Keratinocyte (primary cell): ENCODE measurements at regions not wholly inside any gene's neighbourhood (a gene's known extent, or its start where the extent isn't known, plus 50 kb on each side); places are given as distances from the start of the nearest gene placed in this dataset.
"Not testable (repeated sequence)": the region's sequence is repeated elsewhere in the genome, so short reads cannot be mapped to it uniquely, and the experiment has no call there.

Experiments used
- DNase-seq: peaks from one replicate; pipeline ENCODE4 v3.0.0-alpha.2; 2011; ENCODE audit warnings: low read depth, missing footprints, low spot score
- FAIRE-seq: peaks from 2 replicates; lab custom pipeline; 2011; peaks lifted over from hg19 to GRCh38; lab: Jason Lieb, UNC
- H2AFZ ChIP-seq: 2 replicates; pipeline ENCODE4 v1.6.0; 2012; ENCODE audit warnings: low read length, control low read depth, inconsistent platforms; ENCODE audit not compliant: control insufficient read depth
- H3K27ac ChIP-seq: 2 replicates; pipeline ENCODE4 v1.5.1; 2011; ENCODE audit warnings: low read length; ENCODE audit not compliant: control insufficient read depth, insufficient read depth
- H3K27me3 ChIP-seq: 3 replicates; pipeline ENCODE4 v1.6.0; 2011; ENCODE audit warnings: low read length; ENCODE audit not compliant: control insufficient read depth, insufficient read depth; ENCODE audit errors: extremely low read depth
- H3K36me3 ChIP-seq, 2 experiments: 2 replicates in 1 of 2; 3 replicates in 1 of 2; pipeline ENCODE4 v1.5.1; 2011; ENCODE audit warnings: low read length in 2 of 2, mild to moderate bottlenecking in 1 of 2; ENCODE audit not compliant: control insufficient read depth in 2 of 2, insufficient read depth in 2 of 2; ENCODE audit errors: extremely low read depth in 1 of 2
- H3K4me1 ChIP-seq: 3 replicates; pipeline ENCODE4 v1.5.1; 2011; ENCODE audit warnings: low read length; ENCODE audit not compliant: control insufficient read depth, insufficient read depth; ENCODE audit errors: extremely low read depth
- H3K4me2 ChIP-seq: 3 replicates; pipeline ENCODE4 v1.6.0; 2011; ENCODE audit warnings: low read depth, low read length; ENCODE audit not compliant: control insufficient read depth, insufficient read depth; ENCODE audit errors: extremely low read depth
- H3K4me3 ChIP-seq, 3 experiments: fragments of 200-600 bp in 1 of 3; sonication (generic) in 1 of 3; 2 replicates in 2 of 3; 3 replicates in 1 of 3; pipeline ENCODE4 v1.5.1; 2011 to 2016; ENCODE audit warnings: low read length in 3 of 3, mild to moderate bottlenecking in 3 of 3, control low read depth in 2 of 3, inconsistent platforms in 1 of 3, low read depth in 1 of 3, mixed read lengths in 1 of 3, mixed run types in 1 of 3, moderate library complexity in 1 of 3; ENCODE audit not compliant: control insufficient read depth in 2 of 3, insufficient read depth in 2 of 3; ENCODE audit errors: extremely low read depth in 1 of 3
- H3K79me2 ChIP-seq: 2 replicates; pipeline ENCODE4 v1.6.0; 2012; ENCODE audit warnings: low read length; ENCODE audit not compliant: control insufficient read depth, insufficient read depth
- H3K9ac ChIP-seq: 3 replicates; pipeline ENCODE4 v1.6.0; 2011; ENCODE audit warnings: low read length; ENCODE audit not compliant: control insufficient read depth, insufficient read depth; ENCODE audit errors: extremely low read depth
- H3K9me1 ChIP-seq: 3 replicates; pipeline ENCODE4 v1.6.0; 2011; ENCODE audit warnings: low read length; ENCODE audit not compliant: control insufficient read depth, insufficient read depth; ENCODE audit errors: extremely low read depth
- H3K9me3 ChIP-seq: 2 replicates; pipeline ENCODE4 v1.5.1; 2012; ENCODE audit warnings: low read depth, low read length; ENCODE audit not compliant: control insufficient read depth
- H4K20me1 ChIP-seq: 3 replicates; pipeline ENCODE4 v1.6.0; 2011; ENCODE audit warnings: low read length; ENCODE audit not compliant: control insufficient read depth, insufficient read depth; ENCODE audit errors: extremely low read depth
- CTCF ChIP-seq, 3 experiments: IDR thresholded peaks in 1 of 3; conservative IDR thresholded peaks in 1 of 3; optimal IDR thresholded peaks in 1 of 3; 2 replicates in 2 of 3; 3 replicates in 1 of 3; pipeline versions ENCODE3 to v1.5.1; 2011; ENCODE audit warnings: low read length in 3 of 3, mild to moderate bottlenecking in 3 of 3, moderate library complexity in 2 of 3, control low read depth in 1 of 3, inconsistent platforms in 1 of 3; ENCODE audit not compliant: insufficient read depth in 2 of 3; ENCODE audit errors: extremely low read depth in 1 of 3
- EZH2 ChIP-seq: IDR thresholded peaks from one replicate; pipeline ENCODE4 v1.6.1; 2012; ENCODE audit warnings: inconsistent platforms, mild to moderate bottlenecking, low read length, moderate library complexity
- dilution Hi-C: fragments of 300-500 bp; cut with MboI; formaldehyde crosslinking; loops from one replicate; pipeline ENCODE4 v1.7.0; 2020; ENCODE audit warnings: low sequenced_read_pairs; ENCODE audit not compliant: extremely low pct_ligation_motif_present

- dilution Hi-C loops: no loop called here
- Histone ChIP-seq H3K36me3 (no peaks in the 10 kb centered on the region), H3K9ac (no peak overlapping the region), H4K20me1 (no peaks in the 10 kb centered on the region), H3K27me3 (no peaks in the 10 kb centered on the region), H3K4me1 (peaks cover 5% of the 10 kb centered on the region), H3K4me3 (no peak overlapping the region), H3K79me2 (no peaks in the 10 kb centered on the region), H3K4me2 (peak overlapping the region; percentile 15), H3K9me3 (no peaks in the 10 kb centered on the region), H3K9me1 (no peaks in the 10 kb centered on the region), H3K27ac (no peak overlapping the region), H2AFZ (no peak overlapping the region)
- FAIRE-seq: no peak
- DNase-seq: no peak
- TF ChIP-seq CTCF (optimal IDR thresholded peaks at IDR 0.05 in 1 of 3, IDR thresholded peaks at IDR 0.05 in 1 of 3, conservative IDR thresholded peaks at IDR 0.05 in 1 of 3; ENCODE audit: extremely low read depth in 1 of 3, insufficient read depth in 2 of 3, low read length in 3 of 3) (no peak), EZH2 (no peak)
Measured at GRCh38 chr18:76604108-76604934, 109.3 kb upstream of the ZNF516 start.

- no peak overlapping the region for H3K4me2 ChIP-seq
- H3K9me3 ChIP-seq: no peaks in the 10 kb centered on the region
- dilution Hi-C loops: no loop called here
- TF ChIP-seq CTCF (optimal IDR thresholded peaks at IDR 0.05 in 1 of 3, IDR thresholded peaks at IDR 0.05 in 1 of 3, conservative IDR thresholded peaks at IDR 0.05 in 1 of 3; ENCODE audit: extremely low read depth in 1 of 3, insufficient read depth in 2 of 3, low read length in 3 of 3) (no peak), EZH2 (no peak)
- no peak overlapping the region for H3K9ac ChIP-seq
- no peaks in the 10 kb centered on the region for H3K9me1 ChIP-seq
- no peak overlapping the region for H3K4me3 ChIP-seq
- no peaks in the 10 kb centered on the region for H3K79me2 ChIP-seq
- DNase-seq (no peak), FAIRE-seq (no peak)
- H3K27me3 ChIP-seq: no peaks in the 10 kb centered on the region
- peaks cover 5% of the 10 kb centered on the region for H3K4me1 ChIP-seq
- H4K20me1 ChIP-seq: no peaks in the 10 kb centered on the region
- H3K36me3 ChIP-seq: no peaks in the 10 kb centered on the region
- no peak overlapping the region for H2AFZ ChIP-seq
- H3K27ac ChIP-seq: no peak overlapping the region
Measured at GRCh38 chr18:76602191-76602590, 107.1 kb upstream of the ZNF516 start.

- DNase-seq, H3K79me2 ChIP-seq, H3K4me2 ChIP-seq, H4K20me1 ChIP-seq, H3K27me3 ChIP-seq, H3K27ac ChIP-seq, FAIRE-seq, H3K36me3 ChIP-seq, H2AFZ ChIP-seq, dilution Hi-C loops, H3K4me3 ChIP-seq, H3K9me3 ChIP-seq, H3K9me1 ChIP-seq, H3K4me1 ChIP-seq, H3K9ac ChIP-seq: not testable (repeated sequence)
Measured at GRCh38 chr18:76600076-76600475, 105.0 kb upstream of the ZNF516 start.
